HG03196 (cell line): ENCODE measurements at regions not wholly inside any gene's neighbourhood (a gene's known extent, or its start where the extent isn't known, plus 50 kb on each side); places are given as distances from the start of the nearest gene placed in this dataset.
"Not testable (repeated sequence)": the region's sequence is repeated elsewhere in the genome, so short reads cannot be mapped to it uniquely, and the experiment has no call there.

Source experiments
- ATAC-seq: cut with Tn5 transposase; IDR thresholded peaks from one replicate; pipeline ENCODE4 v1.9.1; 2021; ENCODE audit not compliant: unreplicated experiment

DNA sequence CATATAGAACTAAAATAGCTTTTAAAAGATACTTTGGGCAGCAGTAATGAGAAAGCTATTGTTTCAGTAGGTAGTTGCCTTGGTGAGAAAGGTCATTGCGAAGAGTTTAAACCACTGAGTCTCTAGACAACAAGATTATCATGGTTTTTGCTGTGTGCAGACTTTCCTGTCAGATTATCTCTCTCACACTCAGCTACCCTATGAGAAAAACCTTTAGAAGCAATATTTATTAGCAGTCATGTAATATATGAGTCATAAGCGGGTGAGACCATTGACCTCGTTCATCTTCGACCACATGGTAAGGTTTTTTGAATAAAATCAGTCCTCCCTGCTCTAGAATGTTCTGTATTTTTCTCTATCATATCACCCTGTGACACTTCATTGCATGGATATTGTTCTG lies 59.9 kb downstream of the GPR65 start:
- ATAC-seq: no peak

DNA sequence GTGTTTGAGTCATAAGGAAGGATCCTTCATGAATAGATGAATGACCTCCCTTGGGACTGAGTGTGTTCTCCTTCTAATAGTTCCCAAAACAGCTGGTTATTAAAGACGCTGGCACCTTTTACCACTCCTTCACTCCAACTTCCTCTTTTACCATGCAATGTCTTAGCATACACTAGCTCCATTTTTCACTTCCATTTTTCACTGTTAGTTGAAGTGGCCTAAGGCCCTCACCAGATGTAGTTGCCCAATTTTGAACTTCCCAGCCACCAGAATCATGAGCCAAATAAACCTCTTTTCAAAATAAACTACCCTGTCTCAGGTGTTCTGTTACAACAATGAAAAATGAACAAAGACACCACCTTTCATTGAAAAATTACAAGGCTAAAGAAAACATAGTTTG lies 64.7 kb downstream of the GPR65 start:
- no peak for ATAC-seq

DNA sequence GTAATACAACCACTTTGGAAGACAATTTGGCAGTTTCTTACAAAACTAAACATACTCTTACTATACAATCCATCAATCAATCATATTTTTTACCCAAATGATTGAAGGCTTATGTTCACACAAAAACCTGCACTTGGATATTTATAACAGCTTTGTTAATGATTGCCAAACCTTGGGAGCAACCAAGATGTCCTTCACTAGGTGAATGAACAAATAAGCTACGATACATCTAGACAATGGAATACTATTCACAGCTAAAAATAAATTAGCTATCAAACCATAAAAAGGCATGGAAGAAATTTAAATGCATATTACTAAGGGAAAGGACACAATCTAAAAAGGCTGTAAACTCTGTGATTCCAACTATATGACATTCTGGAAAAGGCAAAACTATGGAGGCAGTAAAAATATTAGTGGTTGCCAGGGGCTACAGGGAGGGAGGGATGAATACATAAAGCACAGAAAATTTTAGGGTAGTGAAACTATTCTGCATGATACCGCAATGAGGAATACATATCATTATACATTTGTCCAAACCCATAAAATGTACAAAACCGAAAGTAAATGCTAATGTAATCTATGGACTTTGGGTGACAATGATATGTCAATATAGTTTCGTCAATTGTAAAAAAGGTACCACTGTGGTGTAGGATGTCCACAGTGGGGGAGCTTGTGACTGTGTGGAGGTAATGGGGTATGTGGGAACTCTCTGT lies 70.5 kb downstream of the GPR65 start:
- no peak for ATAC-seq

DNA sequence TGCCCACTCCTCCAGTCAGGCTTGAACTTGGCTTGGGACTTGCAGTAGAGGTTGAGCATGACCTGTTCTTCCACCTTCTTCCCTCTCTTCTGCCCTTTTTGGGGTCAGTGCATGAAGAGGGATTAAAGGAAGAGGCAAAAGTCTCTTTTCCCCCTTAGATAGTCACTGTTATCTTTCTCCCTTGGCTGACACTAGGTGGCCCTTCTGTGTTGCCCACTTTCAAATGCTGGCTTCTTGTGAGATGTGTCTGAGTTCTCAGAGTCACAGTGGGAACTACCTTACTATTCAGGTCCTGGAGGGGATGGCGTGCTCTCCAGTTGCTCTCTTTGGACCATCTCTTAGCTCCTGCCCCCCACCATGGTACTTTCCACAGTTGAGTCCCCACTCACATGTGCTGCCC lies 73.6 kb downstream of the GPR65 start:
- ATAC-seq: no peak

DNA sequence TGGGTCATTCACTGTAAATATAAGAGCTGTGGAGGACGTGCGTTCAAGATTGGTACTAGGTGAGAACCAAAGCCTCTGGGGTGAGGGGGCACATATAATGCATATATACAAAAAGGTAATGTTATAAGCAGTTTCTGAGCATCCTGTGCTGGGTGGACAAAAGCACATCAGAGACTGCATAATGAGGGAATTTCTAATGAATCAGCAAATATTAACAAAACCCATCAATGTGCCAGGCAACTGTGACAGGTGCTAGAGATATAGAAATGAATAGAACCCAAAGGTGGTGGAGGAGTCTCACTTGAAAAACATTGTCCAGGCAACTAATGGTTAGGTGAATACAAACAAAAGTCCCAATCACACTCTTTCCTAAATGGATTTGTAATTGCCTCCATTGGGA lies 74.7 kb downstream of the GPR65 start:
- ATAC-seq: no peak

DNA sequence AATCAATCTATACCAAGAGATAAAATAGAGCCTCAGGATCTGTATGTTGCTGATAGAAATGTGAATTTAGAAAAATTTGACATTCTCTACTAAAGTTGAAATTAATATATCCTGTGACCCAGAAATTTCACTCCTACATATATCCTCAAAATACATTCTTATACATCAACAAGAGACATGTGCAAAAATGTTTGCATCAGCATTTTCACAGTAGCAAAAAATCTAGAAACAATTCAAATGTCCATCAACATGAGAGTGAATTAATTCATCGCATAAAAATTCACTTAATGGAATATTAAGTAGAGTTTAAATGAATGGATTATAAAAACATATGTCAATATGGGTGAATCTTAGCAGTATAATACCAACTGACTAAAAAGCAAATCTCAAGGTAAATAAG lies 80.8 kb downstream of the GPR65 start:
- no peak for ATAC-seq

DNA sequence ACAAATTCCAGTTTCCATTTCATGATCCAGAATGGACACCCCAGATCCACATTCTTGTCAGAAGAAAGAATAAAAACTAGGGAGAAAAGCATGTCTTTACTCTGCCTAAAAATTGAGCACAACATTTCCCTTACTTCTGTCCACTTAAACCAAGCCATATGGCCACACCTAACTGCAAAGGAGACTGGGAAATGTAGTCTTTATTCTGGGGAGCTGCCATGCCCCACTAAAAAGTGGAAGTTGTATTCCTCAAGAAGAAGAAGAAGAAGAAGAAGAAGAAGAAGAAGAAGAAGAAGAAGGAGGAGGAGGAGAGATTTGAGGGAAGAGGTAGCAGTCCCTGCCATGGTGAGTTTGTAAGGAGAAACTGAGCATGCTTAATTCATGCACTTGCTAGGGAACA lies 84.5 kb downstream of the GPR65 start:
- no peak for ATAC-seq

DNA sequence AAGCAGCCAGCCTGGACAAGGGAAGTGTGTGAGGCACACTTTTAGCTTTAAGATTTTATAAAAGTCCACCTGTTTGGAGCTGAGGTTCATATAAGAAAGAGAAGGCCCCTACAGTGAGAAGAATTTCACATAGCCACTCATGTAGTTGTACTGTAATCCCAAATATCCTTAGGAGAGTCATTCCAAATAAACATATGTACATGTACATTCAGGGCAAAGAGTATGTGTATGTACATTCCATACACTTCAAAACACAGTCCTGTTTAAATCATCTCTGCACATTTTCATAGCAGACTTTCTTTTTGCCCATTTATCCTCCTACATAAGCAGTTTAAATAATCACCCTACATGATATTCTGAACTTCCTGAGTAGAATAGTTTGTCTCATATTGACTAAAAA lies 87.6 kb downstream of the GPR65 start:
- ATAC-seq: no peak

DNA sequence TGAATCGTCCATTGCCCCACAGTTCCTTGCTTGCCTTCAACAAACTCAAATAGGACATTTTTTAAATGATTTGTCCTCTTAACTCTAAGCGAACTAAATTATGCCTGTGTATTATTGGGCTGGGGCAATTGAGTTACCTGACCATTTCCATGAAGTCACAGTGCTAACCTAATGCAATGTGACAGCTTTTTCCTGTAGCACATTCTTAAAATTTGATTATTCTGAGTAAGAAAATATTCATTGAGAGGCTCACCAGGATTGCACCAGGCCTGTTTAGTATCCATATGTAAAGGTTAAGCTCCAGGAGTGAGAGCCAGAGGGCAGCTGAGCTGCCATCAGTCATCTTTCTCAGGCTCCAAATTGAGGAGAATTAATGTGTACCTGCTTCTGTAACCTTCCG lies 90.9 kb downstream of the GPR65 start:
- no peak for ATAC-seq

DNA sequence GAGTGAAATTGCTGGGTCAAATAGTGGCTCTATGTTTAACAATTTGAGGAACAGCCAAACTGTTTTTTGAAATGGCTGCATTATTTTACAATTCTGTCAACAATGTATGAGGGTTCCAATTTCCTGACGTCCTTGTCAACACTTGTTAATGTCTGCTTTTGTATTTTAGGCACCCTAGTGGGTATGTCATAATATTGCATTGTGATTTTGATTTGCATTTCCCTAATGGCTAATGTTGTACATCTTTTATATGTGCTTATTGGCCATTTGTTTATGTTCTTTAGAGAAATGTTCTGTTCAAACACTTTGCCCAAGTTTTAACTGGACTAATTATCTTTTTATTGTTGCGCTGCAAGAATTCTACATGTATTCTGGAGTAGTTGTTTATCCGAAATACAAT lies 93.2 kb downstream of the GPR65 start:
- no peak for ATAC-seq

DNA sequence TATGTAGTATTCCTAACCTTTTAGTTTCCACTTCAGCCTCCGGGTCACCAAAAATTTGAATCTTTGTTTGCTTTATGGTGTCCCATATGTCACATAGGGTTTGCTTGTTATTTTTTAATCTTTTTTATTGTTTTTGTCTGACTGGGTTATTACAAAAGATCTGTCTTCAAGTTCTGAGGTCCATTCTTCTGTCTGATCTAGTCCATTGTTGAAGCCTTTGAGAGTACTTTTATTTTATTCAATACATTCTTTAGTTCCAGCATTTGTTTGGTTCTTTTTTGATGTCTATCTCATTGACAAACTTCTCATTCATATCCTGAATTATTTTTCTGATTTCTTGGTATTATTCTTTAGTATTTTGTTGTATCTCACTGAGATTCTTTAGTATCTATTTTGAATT lies 99.8 kb downstream of the GPR65 start:
- ATAC-seq: no peak

DNA sequence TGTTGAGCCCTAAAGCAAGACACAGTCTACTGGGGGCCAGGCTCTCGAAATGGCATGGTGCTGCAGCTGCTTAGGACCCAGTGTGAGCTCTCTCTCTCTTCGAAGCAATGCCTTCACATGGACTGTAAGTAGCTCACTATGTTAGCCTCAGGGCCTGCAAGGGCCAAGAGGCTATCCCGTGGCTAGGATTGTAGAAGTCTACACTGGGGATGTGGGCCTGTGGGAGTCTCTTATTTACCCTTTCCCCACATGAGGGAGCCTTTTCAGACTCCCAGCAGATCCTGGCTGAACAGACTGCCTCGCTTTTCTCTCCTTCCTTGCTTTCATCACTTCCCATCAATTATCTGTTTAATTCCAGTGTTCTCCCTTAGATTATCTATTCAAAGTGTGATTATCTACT lies 101.4 kb downstream of the GPR65 start:
- ATAC-seq: no peak

DNA sequence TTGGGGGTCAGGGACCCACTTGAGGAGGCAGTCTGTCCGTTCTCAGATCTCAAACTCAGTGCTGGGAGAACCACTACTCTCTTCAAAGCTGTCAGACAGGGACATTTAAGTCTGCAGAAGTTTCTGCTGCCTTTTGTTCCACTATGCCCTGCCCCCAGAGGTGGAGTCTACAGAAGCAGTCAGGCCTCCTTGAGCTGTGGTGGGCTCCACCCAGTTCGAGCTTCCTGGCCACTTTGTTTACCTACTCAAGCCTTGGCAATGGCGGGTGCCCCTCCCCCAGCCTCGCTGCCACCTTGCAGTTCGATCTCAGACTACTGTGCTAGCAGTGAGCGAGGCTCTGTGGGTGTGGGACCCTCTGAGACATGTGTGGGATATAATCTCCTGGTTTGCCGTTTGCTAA lies 122.7 kb downstream of the GPR65 start:
- ATAC-seq: not testable (repeated sequence)

DNA sequence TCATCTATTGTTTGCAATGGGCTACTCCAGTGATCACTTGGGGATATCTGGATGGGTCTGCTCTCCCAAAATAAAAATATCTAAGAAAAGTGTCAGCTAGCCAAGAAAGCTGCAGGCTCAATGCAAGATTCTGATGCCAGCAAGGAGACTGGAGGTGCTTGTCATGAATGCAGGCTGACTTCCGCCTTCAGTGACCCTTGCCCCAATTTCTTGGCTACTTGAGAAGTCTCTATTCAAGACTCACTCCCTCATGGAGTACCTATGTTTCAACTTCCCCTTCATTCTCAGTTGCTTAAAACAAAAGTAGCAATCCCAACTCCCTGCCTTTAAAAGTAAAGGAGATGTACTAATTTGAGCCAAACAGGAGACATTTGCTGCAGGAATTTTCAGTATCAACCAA lies 123.9 kb downstream of the GPR65 start:
- no peak for ATAC-seq

DNA sequence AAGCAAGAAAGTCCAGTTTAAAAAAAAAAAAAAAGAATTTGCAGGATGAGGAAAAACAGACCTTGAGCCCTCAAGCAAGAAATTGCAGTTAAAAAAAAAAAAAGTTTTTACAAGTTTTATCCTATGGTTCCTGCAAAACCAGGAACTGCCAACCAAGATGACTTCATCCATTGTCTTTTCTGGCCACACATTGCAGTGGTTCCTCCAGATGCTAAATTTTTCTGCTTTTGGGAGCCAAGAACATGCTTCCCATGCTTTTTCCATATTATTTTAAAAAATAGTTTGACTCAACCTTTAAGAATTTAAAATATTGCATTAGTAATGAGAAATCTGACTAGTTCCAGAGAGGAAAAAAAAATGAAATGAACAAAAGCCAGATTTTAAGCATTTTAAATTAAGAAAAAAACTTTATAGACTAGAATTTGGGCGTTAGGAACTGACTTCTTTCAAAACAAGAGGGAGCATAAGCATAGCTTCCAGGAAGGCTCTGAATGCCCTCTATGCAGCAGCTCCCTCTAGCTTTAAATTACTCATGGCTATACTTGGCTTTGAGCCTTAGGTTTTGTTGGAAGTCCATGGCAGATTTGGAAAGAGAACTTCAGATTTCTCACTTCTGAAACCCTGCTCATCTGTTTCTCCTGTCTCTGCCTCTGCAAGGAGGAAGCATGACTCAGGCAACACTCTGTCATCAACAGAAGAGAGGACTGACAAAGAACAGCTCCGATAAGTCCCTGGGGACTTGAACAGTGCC lies 124.5 kb downstream of the GPR65 start:
- peak; percentile 69 for ATAC-seq

DNA sequence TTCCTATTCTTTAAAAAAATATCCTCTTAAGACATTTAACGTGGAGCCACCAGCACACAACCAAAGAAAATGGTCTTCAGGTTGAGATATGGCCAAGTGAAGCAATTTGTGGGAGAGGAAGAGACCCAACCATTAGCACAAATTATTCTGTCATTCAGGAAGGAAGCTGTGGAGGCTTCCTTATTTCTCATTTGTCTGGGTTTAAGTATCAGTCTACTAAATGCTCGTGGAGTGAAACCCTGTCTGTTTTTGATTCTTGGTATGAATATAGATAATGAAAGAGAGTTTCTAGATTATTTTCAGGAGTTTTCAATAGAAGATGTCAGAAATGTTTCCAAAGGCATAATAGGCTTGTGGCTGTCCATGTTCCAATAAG lies 125.1 kb downstream of the GPR65 start:
- ATAC-seq: peak; percentile 29
